Common myeloid progenitor, CD34-positive (primary cell): ENCODE measurements at regions not wholly inside any gene's neighbourhood (a gene's known extent, or its start where the extent isn't known, plus 50 kb on each side); places are given as distances from the start of the nearest gene placed in this dataset.

Experiments
- CTCF ChIA-PET: fragments of 350-600 bp; sonication (Branson Sonifier 250); formaldehyde crosslinking; loops from one replicate; lab custom pipeline; 2021; ENCODE audit warnings: antibody characterized with exemption; lab: Charles Lee
- POLR2A ChIA-PET: fragments of 350-600 bp; sonication (Branson Sonifier 250); formaldehyde crosslinking; loops from one replicate; lab custom pipeline; 2021; ENCODE audit warnings: antibody characterized with exemption; lab: Charles Lee
- DNase-seq, 3 donors: peaks; one replicate each; pipeline versions ENCODE4 v3.0.0 to v3.0.0-alpha.2; 2013
- H3K27ac ChIP-seq, 2 experiments: 1 replicate in 1 of 2; 2 replicates in 1 of 2; pipeline ENCODE4 v1.7.0; 2013; ENCODE audit warnings: inconsistent platforms in 2 of 2, low read length in 2 of 2, mild to moderate bottlenecking in 2 of 2, low read depth in 1 of 2, moderate library complexity in 1 of 2; ENCODE audit not compliant: severe bottlenecking in 2 of 2, insufficient read depth in 1 of 2, poor library complexity in 1 of 2
- H3K27me3 ChIP-seq, 5 experiments: replicated peaks in 2 of 5; 1 replicate in 3 of 5; 2 replicates in 2 of 5; pipeline versions ENCODE4 v1.6.1 to v1.7.0; 2013; ENCODE audit warnings: low read length in 4 of 5, mild to moderate bottlenecking in 2 of 5, moderate library complexity in 2 of 5, inconsistent platforms in 1 of 5; ENCODE audit not compliant: insufficient read depth in 5 of 5, control insufficient read depth in 4 of 5
- H3K36me3 ChIP-seq, 4 experiments: 1 replicate in 2 of 4; 2 replicates in 2 of 4; pipeline versions ENCODE4 v1.6.1 to v1.7.0; 2013; ENCODE audit warnings: low read length in 3 of 4, control low read depth in 1 of 4, mild to moderate bottlenecking in 1 of 4; ENCODE audit not compliant: control insufficient read depth in 4 of 4, insufficient read depth in 4 of 4
- H3K4me1 ChIP-seq, 4 experiments: 1 replicate in 3 of 4; 2 replicates in 1 of 4; pipeline versions ENCODE4 v1.6.1 to v1.7.1; 2013; ENCODE audit warnings: low read length in 3 of 4, mild to moderate bottlenecking in 3 of 4, control low read depth in 1 of 4, inconsistent platforms in 1 of 4, moderate library complexity in 1 of 4; ENCODE audit not compliant: control insufficient read depth in 4 of 4, insufficient read depth in 4 of 4; ENCODE audit errors: control extremely low read depth in 1 of 4
- H3K4me3 ChIP-seq, 7 experiments: 1 replicate in 4 of 7; 2 replicates in 3 of 7; pipeline versions ENCODE4 v1.5.1 to v1.7.0; 2013; ENCODE audit warnings: mild to moderate bottlenecking in 7 of 7, low read length in 6 of 7, moderate library complexity in 6 of 7, inconsistent platforms in 2 of 7, low read depth in 2 of 7, control low read depth in 1 of 7; ENCODE audit not compliant: insufficient read depth in 4 of 7, control insufficient read depth in 1 of 7; ENCODE audit errors: extremely low read depth in 1 of 7
- H3K9me3 ChIP-seq, 5 experiments: 1 replicate in 4 of 5; 2 replicates in 1 of 5; pipeline versions ENCODE4 v1.6.1 to v1.7.1; 2013; ENCODE audit warnings: low read length in 4 of 5, mild to moderate bottlenecking in 2 of 5, inconsistent platforms in 1 of 5, low read depth in 1 of 5, moderate library complexity in 1 of 5; ENCODE audit not compliant: control insufficient read depth in 4 of 5, insufficient read depth in 2 of 5; ENCODE audit errors: control extremely low read depth in 1 of 5
- WGBS: methylation state at CpG from one replicate; pipeline ENCODE4 v1.1.5; 2013; ENCODE audit not compliant: insufficient coverage; 5-methylcytosine and 5-hydroxymethylcytosine counted together

DNA sequence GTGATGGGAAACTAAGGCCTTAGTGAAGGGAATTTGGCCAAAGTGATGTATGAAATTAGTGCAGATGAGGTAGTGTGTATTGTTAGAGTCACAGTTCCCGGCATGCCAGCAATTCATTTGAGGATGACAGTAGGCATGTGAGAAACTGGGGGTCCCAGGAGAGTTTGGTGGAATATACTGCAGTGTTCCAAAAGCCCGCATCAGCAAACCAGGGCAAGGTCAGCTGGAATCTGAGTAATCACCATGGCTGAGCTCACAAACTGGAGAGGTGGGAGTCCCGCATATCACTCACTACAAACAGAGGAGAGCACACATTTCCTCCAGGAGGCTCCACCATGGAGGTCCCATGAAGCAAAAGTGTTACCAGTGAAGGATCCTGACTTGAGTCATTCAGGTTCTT, 740.7 kb downstream of the TNS3 start:
- WGBS: 100% methylated on average over 1 of the region's 3 CpGs
- Histone ChIP-seq H3K27ac (no peak overlapping the region), H3K9me3 (no peaks in the 10 kb centered on the region), H3K4me3 (no peak overlapping the region), H3K27me3 (no peaks in the 10 kb centered on the region), H3K4me1 (no peaks in the 10 kb centered on the region), H3K36me3 (no peaks in the 10 kb centered on the region)
- ChIA-PET CTCF (no interaction called here), POLR2A (no interaction called here)
- no peak for DNase-seq

GRCh38 chr7:46839651-46840050, 742.3 kb downstream of the TNS3 start:
- no peak overlapping the region for H3K4me3 ChIP-seq
- H3K9me3 ChIP-seq: no peaks in the 10 kb centered on the region
- DNase-seq: no peak
- CTCF ChIA-PET: no interaction called here
- no peaks in the 10 kb centered on the region for H3K36me3 ChIP-seq
- no peaks in the 10 kb centered on the region for H3K4me1 ChIP-seq
- H3K27me3 ChIP-seq: no peaks in the 10 kb centered on the region
- WGBS: 92% methylated on average over 2 of the region's 3 CpGs
- POLR2A ChIA-PET: no interaction called here
- H3K27ac ChIP-seq: no peak overlapping the region

GRCh38 chr7:46838463-46838862, 743.4 kb downstream of the TNS3 start:
- H3K27me3 ChIP-seq: no peaks in the 10 kb centered on the region
- no peaks in the 10 kb centered on the region for H3K36me3 ChIP-seq
- no peak overlapping the region for H3K4me3 ChIP-seq
- WGBS: 80% methylated on average over 4 of the region's 5 CpGs
- H3K4me1 ChIP-seq: no peaks in the 10 kb centered on the region
- H3K27ac ChIP-seq: no peak overlapping the region
- CTCF ChIA-PET: no interaction called here
- no peaks in the 10 kb centered on the region for H3K9me3 ChIP-seq
- POLR2A ChIA-PET: no interaction called here
- DNase-seq: no peak

- CTCF ChIA-PET: no interaction called here
- no peaks in the 10 kb centered on the region for H3K36me3 ChIP-seq
- no peak for DNase-seq
These were observed 746.4 kb downstream of the TNS3 start for GRCh38 chr7:46835556-46835955.

GRCh38 chr7:46834921-46835320, 747.0 kb downstream of the TNS3 start:
- H3K36me3 ChIP-seq: no peaks in the 10 kb centered on the region
- no peaks in the 10 kb centered on the region for H3K27me3 ChIP-seq
- POLR2A ChIA-PET: no interaction called here
- no peaks in the 10 kb centered on the region for H3K9me3 ChIP-seq
- no peak for DNase-seq
- no peak overlapping the region for H3K27ac ChIP-seq
- H3K4me3 ChIP-seq: no peak overlapping the region
- 100% methylated on average over 1 of the region's 5 CpGs for WGBS
- no peaks in the 10 kb centered on the region for H3K4me1 ChIP-seq
- CTCF ChIA-PET: no interaction called here

More at GRCh38 chr7:46835556-46835955, 746.4 kb downstream of the TNS3 start:
- H3K27ac ChIP-seq: no peak overlapping the region
- H3K4me1 ChIP-seq: no peaks in the 10 kb centered on the region
- WGBS: 93% methylated on average over 2 of the region's 2 CpGs
- POLR2A ChIA-PET: no interaction called here
- H3K4me3 ChIP-seq: no peak overlapping the region
- H3K27me3 ChIP-seq: no peaks in the 10 kb centered on the region
- no peaks in the 10 kb centered on the region for H3K9me3 ChIP-seq

- ChIA-PET CTCF (no interaction called here), POLR2A (no interaction called here)
- Histone ChIP-seq H3K4me1 (no peaks in the 10 kb centered on the region), H3K27me3 (no peaks in the 10 kb centered on the region), H3K4me3 (no peak overlapping the region), H3K9me3 (no peaks in the 10 kb centered on the region), H3K36me3 (no peaks in the 10 kb centered on the region), H3K27ac (no peak overlapping the region)
- no CpG with 5 or more reads among the region's 1 CpG for WGBS
- no peak for DNase-seq
These were observed 748.7 kb downstream of the TNS3 start for GRCh38 chr7:46833197-46833596.

GRCh38 chr7:46832136-46832535, 749.8 kb downstream of the TNS3 start:
- Histone ChIP-seq H3K36me3 (no peaks in the 10 kb centered on the region), H3K4me1 (no peaks in the 10 kb centered on the region), H3K9me3 (peaks cover 0 to 5% (median 0%) of the 10 kb centered on the region in 5 experiments), H3K27ac (no peak overlapping the region), H3K27me3 (no peaks in the 10 kb centered on the region), H3K4me3 (no peak overlapping the region)
- WGBS: 62% methylated on average over 2 of the region's 2 CpGs
- no peak for DNase-seq
- CTCF ChIA-PET: no interaction called here
- POLR2A ChIA-PET: no interaction called here
